Thyroid gland (tissue), 4 donors: ENCODE measurements at regions not wholly inside any gene's neighbourhood (a gene's known extent, or its start where the extent isn't known, plus 50 kb on each side); places are given as distances from the start of the nearest gene placed in this dataset.

Experiments
- DNase-seq, 2 donors: peaks; one replicate each; pipeline ENCODE4 v3.0.0-alpha.2; 2019
- H3K27ac ChIP-seq, 3 donors: fragments of 200-600 bp; sonication (generic); 1 replicate in 2 of 3; 2 replicates in 1 of 3; pipeline ENCODE4 v1.5.1; 2016 to 2019; ENCODE audit warnings: mild to moderate bottlenecking in 1 of 3, moderate library complexity in 1 of 3
- H3K27me3 ChIP-seq: fragments of 200-600 bp; sonication (generic); one replicate; pipeline ENCODE4 v1.5.1; 2019
- H3K36me3 ChIP-seq, 2 donors: fragments of 200-600 bp; sonication (generic); one replicate each; pipeline ENCODE4 v1.5.1; 2016 to 2019
- H3K4me1 ChIP-seq, 2 donors: fragments of 200-600 bp; sonication (generic); one replicate each; pipeline ENCODE4 v1.5.1; 2017 to 2019
- H3K4me3 ChIP-seq, 3 donors: fragments of 200-600 bp; sonication (generic); replicated peaks in 1 of 3; 1 replicate in 2 of 3; 2 replicates in 1 of 3; pipeline ENCODE4 v1.5.1; 2016; ENCODE audit warnings: mild to moderate bottlenecking in 1 of 3
- H3K9me3 ChIP-seq: fragments of 200-600 bp; sonication (generic); one replicate; pipeline ENCODE4 v1.5.1; 2017
- CTCF ChIP-seq, 6 experiments: fragments of 200-600 bp in 3 of 6; fragments of 450-650 bp in 3 of 6; sonication (generic) in 3 of 6; IDR thresholded peaks; one replicate each; pipeline ENCODE4 v1.5.1; 2016 to 2019; ENCODE audit warnings: antibody characterized with exemption in 6 of 6, mild to moderate bottlenecking in 2 of 6, inconsistent platforms in 1 of 6, moderate library complexity in 1 of 6
- POLR2A ChIP-seq, 2 donors: fragments of 450-650 bp; IDR thresholded peaks; one replicate each; pipeline ENCODE4 v1.6.1; 2017; ENCODE audit warnings: antibody characterized with exemption in 2 of 2, mild to moderate bottlenecking in 2 of 2, moderate library complexity in 1 of 2
- WGBS, 2 donors: methylation state at CpG; one replicate each; pipeline ENCODE4 v1.1.5; 2017; 5-methylcytosine and 5-hydroxymethylcytosine counted together
- intact Hi-C: fragments of 100-400 bp; cut with DNase I; formaldehyde crosslinking; loops from one replicate; pipeline ENCODE4 v1.15.1; 2023

DNA sequence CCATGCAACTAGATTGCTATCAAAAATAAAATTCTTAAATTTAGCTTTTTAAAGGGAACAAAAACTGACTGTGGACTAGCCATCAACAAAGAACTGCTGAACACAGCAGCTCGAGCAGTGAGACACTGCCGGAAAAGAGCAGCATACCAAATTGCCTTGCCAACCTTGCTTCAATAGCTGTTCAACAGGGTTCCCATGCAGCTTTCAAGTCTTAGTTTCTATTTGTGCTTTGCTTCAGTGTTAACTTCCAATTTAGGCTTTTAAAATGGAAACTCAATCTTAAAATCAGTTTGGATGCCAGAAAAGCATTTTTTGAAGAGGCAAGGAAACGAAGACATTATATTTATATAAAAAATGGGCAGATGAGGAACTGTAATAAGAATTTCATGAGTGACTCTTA, 463.4 kb upstream of the MAGEB18 start:
- intact Hi-C loops, result no loop called here
- Histone ChIP-seq H3K36me3 (no peaks in the 10 kb centered on the region), H3K4me1 (no peaks in the 10 kb centered on the region), H3K9me3 (no peaks in the 10 kb centered on the region), H3K27ac (no peak overlapping the region), H3K27me3 (no peaks in the 10 kb centered on the region), H3K4me3 (no peak overlapping the region)
- WGBS, 2 donors, result 55 to 69% methylated on average over 3 of the region's 3 CpGs
- TF ChIP-seq CTCF (IDR thresholded peaks at IDR 0.05) (no peak), POLR2A (IDR thresholded peaks at IDR 0.05) (no peak)
- DNase-seq, result no peak

GRCh38 chrX:25701876-25702275, 436.3 kb upstream of the MAGEB18 start:
- Histone ChIP-seq H3K36me3 (no peaks in the 10 kb centered on the region), H3K4me1 (no peaks in the 10 kb centered on the region), H3K27me3 (no peaks in the 10 kb centered on the region), H3K27ac (no peak overlapping the region), H3K9me3 (no peaks in the 10 kb centered on the region), H3K4me3 (no peak overlapping the region)
- intact Hi-C loops, result no loop called here
- TF ChIP-seq CTCF (IDR thresholded peaks at IDR 0.05), result no peak
- no peak for TF ChIP-seq POLR2A (IDR thresholded peaks at IDR 0.05)
- WGBS, 2 donors, result 75 to 93% methylated on average over 1 of the region's 1 CpG
- no peak for DNase-seq

- Histone ChIP-seq H3K4me1 (no peaks in the 10 kb centered on the region), H3K27ac (no peak overlapping the region), H3K27me3 (no peaks in the 10 kb centered on the region), H3K9me3 (no peaks in the 10 kb centered on the region), H3K36me3 (no peaks in the 10 kb centered on the region), H3K4me3 (no peak overlapping the region)
- no peak for TF ChIP-seq CTCF (IDR thresholded peaks at IDR 0.05)
- no peak for TF ChIP-seq POLR2A (IDR thresholded peaks at IDR 0.05)
- 80 to 81% methylated on average over 2 of the region's 2 CpGs for WGBS, 2 donors
- intact Hi-C loops, result no loop called here
- DNase-seq, result no peak
Measured at GRCh38 chrX:25717122-25717521, 421.0 kb upstream of the MAGEB18 start.

- 12% methylated on average over 2 of the region's 2 CpGs for WGBS, 2 donors
- Histone ChIP-seq H3K4me3 (no peak overlapping the region), H3K27ac (no peak overlapping the region), H3K9me3 (no peaks in the 10 kb centered on the region), H3K36me3 (no peaks in the 10 kb centered on the region), H3K4me1 (no peaks in the 10 kb centered on the region), H3K27me3 (no peaks in the 10 kb centered on the region)
- intact Hi-C loops, result no loop called here
- no peak for DNase-seq
- TF ChIP-seq POLR2A (IDR thresholded peaks at IDR 0.05), result no peak
- TF ChIP-seq CTCF (IDR thresholded peaks at IDR 0.05), result no peak
Measured at GRCh38 chrX:25721564-25721963, 416.6 kb upstream of the MAGEB18 start.

DNA sequence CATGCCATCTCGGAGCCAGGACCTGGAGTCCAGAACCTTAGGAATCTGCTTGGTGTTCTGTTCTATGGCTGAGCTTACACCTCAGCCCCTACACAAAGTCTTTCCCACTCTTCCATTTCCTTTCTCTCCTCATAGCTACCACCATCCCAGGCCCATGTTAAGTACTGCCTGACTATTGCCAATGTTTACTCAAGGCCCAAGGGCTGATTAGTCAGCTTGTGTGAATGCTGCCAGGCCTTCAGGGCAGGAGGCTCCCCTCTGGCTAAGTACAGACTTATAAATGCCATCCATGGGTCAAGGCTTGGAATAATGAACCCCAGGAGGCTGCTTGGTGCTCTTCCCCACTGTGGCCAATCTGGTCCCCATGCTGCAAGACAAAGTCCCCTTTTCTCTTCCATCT, 411.6 kb upstream of the MAGEB18 start:
- no peaks in the 10 kb centered on the region for H3K9me3 ChIP-seq
- H3K27ac ChIP-seq, result no peak overlapping the region
- H3K36me3 ChIP-seq, result no peaks in the 10 kb centered on the region
- 93% methylated on average over 1 of the region's 1 CpG; no CpG with 5 or more reads in 1 of the 2 donors for WGBS, 2 donors
- no peak overlapping the region for H3K4me3 ChIP-seq
- no peaks in the 10 kb centered on the region for H3K4me1 ChIP-seq
- TF ChIP-seq CTCF (IDR thresholded peaks at IDR 0.05) (no peak), POLR2A (IDR thresholded peaks at IDR 0.05) (no peak)
- intact Hi-C loops, result no loop called here
- H3K27me3 ChIP-seq, result no peaks in the 10 kb centered on the region
- DNase-seq, result no peak
